HG03025 (cell line): ENCODE measurements at regions not wholly inside any gene's neighbourhood (a gene's known extent, or its start where the extent isn't known, plus 50 kb on each side); places are given as distances from the start of the nearest gene placed in this dataset.
"Not testable (repeated sequence)": the region's sequence is repeated elsewhere in the genome, so short reads cannot be mapped to it uniquely, and the experiment has no call there.

ENCODE experiments used
- ATAC-seq: cut with Tn5 transposase; IDR thresholded peaks from one replicate; pipeline ENCODE4 v1.9.1; 2021; ENCODE audit warnings: mild to moderate bottlenecking, moderate library complexity; ENCODE audit not compliant: unreplicated experiment, low FRiP score

- no peak for ATAC-seq
These were observed 172.3 kb downstream of the AKAIN1 start for GRCh38 chr18:5024741-5025140.

GRCh38 chr18:5021558-5021957 lies 175.5 kb downstream of the AKAIN1 start:
- ATAC-seq, result no peak

DNA sequence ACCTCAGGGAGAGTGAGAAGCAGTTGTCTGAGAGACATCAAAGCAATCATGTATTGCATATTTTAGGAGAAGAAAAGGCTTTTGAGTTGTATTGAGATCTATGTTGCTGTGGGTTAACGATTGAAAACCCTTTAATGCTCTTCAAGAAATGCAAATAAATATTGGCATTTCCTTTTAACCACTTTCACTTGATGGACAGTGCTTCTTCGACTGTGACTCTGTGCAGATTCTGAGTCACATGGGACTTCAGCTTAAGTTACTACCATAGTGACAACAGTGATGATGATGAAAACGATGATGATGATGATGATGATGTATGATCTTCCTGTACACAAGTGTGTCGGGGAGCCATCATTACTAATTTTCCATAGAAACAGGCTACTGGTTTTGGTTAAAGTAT lies 181.8 kb downstream of the AKAIN1 start:
- ATAC-seq, result no peak

DNA sequence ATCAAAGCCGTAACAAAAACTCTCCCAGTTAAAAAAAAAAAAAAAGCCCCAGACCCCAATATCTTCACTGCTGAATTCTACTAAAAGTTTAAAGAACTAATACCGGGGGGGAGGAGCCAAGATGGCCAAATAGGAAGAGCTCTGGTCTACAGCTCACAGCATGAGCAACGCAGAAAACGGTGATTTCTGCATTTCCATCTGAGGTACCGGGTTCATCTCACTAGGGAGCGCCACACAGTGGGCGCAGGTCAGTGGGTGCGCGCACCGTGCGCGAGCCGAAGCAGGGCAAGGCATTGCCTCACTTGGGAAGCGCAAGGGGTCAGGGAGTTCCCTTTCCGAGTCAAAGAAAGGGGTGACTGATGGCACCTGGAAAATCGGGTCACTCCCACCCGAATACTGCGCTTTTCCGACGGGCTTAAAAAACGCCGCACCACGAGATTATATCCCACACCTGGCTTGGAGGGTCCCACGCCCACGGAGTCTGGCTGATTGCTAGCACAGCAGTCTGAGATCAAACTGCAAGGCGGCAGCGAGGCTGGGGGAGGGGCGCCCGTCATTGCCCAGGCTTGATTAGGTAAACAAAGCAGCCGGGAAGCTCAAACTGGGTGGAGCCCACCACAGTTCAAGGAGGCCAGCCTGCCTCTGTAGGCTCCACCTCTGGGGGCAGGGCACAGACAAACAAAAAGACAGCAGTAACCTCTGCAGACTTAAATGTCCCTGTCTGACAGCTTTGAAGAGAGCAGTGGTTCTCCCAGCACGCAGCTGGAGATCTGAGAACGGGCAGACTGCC lies 192.8 kb downstream of the AKAIN1 start:
- ATAC-seq, result not testable (repeated sequence)

- ATAC-seq, result no peak
These were observed 202.3 kb downstream of the AKAIN1 start for GRCh38 chr18:4994710-4995109.

GRCh38 chr18:4987452-4988405 lies 209.3 kb downstream of the AKAIN1 start:
- no peak for ATAC-seq

GRCh38 chr18:4986677-4987076 lies 210.4 kb downstream of the AKAIN1 start:
- ATAC-seq, result no peak

DNA sequence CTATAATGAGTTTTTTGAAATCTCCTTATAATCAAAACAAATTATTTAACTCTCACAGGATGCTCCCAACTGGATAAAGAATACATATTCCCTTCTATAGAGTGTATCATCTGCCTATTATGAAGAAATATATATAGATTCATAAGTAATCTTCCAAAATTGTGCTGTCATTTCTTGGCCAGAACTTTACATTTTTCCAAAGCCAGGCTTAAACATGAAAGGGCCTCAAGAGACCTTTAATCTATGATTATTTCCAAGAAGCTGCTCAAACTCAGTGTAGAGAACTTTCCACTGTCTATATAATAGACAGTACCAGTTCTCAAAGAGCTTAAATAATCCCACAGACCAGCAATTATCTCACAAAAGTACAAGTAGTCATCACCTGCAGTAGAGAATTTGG lies 211.0 kb downstream of the AKAIN1 start:
- no peak for ATAC-seq

- no peak for ATAC-seq
These were observed 235.7 kb downstream of the AKAIN1 start for GRCh38 chr18:4961121-4961909.

DNA sequence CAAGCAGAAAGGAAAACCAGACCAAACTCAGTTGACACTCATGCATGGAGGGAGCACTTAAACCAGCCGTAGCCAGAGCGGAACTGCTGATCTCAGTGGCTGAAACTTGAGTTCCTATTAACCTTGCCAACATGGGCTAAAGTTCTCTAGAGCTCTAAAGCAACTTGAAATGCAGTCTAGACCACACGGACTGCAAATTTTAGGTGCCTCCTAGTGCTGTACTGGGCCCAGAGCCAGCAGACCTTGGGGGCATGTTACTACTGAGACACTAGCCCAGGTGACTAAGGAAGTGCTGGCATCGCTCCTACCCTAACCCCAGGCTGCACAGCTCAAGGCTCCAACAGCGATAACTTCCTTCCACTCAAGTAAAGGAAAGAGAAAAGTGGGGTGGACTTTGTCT lies 236.5 kb downstream of the AKAIN1 start:
- no peak for ATAC-seq

DNA sequence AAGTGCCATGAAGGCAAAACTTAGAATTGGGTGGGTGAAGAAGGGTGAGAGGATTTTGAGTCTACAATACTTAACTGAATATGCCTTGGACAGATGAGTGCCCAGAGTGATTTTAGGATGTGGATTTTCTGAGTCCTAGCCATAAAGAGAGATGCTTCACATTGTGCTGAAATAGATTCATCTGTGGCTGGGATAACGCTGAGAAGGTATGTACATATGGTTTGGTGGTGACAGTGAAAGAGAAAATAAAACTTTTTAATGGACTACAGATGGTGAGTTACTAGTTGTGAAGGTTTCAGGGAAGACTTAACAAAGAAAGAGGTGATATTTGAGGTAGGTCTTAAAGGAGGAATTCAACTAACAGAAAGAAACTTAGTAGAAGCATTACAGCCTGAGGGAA lies 265.8 kb downstream of the AKAIN1 start:
- no peak for ATAC-seq

DNA sequence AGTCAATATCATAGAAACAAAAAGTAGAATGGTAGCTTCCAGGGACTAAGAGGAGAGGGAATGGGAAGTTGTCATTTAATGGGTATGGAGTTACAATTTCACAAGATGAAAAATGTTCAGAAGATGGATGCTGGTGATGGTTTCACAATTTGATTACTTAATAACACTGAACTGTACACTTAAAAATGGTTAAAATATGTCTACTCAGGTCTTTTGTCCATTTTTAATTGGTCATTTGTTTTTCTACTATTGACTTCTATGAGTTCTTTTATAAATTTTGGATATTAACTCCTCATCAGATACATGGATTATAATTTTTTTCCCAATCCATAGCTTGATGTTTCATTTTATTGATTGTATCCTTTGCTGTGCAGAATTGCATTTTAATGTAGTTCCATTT lies 275.5 kb downstream of the AKAIN1 start:
- ATAC-seq, result no peak

DNA sequence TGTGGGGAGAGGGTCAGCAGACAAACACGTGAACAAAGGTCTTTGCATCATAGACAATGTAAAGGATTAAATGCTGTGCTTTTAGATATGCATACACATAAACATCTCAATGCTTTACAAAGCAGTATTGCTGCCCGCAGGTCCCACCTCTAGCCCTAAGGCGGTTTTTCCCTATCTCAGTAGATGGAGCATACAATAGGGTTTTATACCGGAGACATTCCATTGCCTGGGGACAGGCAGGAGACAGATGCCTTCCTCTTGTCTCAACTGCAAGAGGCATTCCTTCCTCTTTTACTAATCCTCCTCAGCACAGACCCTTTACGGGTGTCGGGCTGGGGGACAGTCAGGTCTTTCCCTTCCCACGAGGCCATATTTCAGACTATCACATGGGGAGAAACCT lies 279.5 kb downstream of the AKAIN1 start:
- ATAC-seq, result not testable (repeated sequence)

- ATAC-seq, result no peak
These were observed 288.7 kb downstream of the AKAIN1 start for GRCh38 chr18:4908328-4908727.

- ATAC-seq, result no peak
These were observed 290.2 kb downstream of the AKAIN1 start for GRCh38 chr18:4906856-4907255.

DNA sequence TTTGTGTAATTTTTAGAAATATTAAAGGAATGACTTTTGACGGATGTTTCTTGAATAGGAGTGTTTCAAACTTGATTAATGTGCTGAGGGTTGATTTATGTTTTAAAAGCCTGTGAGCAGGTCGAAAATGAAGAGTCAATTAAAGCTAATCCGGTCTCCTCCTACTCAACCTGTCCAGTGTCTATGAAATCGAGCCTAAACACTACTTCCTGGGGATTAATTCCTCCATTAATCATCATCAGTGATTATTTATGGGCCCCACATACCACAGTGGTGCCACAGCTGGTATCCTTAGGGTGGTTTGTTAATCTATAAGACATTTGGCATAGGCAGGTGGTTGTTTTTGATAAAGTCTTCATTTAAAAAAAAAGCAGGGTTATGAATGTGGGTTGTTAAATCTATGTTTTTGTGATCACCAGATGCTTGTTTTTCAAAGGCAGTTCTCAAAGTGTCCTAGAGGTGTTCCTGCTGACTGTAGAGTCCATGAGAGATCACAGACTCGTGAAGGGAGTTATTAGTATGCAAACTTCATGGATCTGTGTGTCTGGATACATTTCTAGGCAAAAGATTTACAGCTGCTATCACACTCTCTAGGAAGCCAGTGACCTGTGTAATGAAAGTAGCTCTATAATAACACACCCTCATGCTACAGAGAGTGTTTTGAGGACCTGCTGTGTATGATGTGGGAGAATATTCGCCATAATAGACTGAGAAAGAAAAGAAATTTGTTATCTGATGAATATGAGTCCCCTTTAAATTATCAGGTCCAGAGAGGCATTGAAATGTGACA lies 308.6 kb downstream of the AKAIN1 start:
- ATAC-seq, result no peak

DNA sequence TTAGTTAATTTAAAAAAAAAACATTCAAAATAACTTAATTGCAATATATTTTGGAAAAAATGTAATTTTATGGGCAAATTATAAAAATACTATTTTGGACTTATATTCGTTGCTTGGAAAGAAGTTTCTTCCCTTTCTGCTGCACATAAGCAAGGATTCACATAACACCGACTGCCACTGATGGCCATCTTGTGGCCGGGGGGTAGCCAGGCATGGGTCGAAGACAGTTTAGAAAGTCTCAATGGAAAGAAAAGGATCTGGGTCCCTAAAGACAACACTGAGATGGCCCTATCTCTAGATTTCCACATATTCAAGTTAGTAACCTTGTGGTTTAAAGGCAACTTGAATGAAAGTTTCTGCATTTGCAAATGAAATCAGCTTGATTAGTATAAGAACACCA lies 318.6 kb downstream of the AKAIN1 start:
- no peak for ATAC-seq

DNA sequence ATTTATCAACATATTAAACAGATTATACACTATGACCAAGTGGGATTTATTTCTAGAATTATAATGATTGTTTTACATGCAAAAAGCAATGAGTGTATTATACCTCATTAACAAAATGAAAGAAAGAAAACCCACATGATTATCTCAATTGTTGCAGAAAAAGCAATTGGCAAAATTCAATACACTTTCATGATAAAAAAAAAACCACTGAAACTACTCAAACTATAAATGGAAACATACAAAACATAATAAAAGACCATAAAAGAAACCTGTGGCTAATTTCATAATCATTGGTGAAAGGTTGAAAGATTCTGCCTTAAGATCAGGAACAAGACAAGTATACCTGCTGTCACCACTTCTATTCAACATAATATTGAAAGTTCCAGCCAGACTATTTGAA lies 325.9 kb downstream of the AKAIN1 start:
- ATAC-seq, result no peak

- no peak for ATAC-seq
These were observed 326.8 kb downstream of the AKAIN1 start for GRCh38 chr18:4870177-4870773.

GRCh38 chr18:4869155-4869554 lies 327.9 kb downstream of the AKAIN1 start:
- ATAC-seq, result no peak
